Upper lobe of right lung (tissue), 1 donor: ENCODE measurements at regions not wholly inside any gene's neighbourhood (a gene's known extent, or its start where the extent isn't known, plus 50 kb on each side); places are given as distances from the start of the nearest gene placed in this dataset.
"Not testable (repeated sequence)": the region's sequence is repeated elsewhere in the genome, so short reads cannot be mapped to it uniquely, and the experiment has no call there.

ENCODE experiments used
- ATAC-seq: fragments of 200-7000 bp; cut with Tn5 transposase; one replicate; pipeline ENCODE4 v1.9.1; 2020; ENCODE audit warnings: mild to moderate bottlenecking, moderate library complexity
- DNase-seq: peaks from one replicate; pipeline ENCODE4 v3.0.0-alpha.2; 2020
- H3K27ac ChIP-seq: fragments of 200-600 bp; one replicate; pipeline ENCODE4 v1.8.0; 2022
- H3K27me3 ChIP-seq: fragments of 200-600 bp; one replicate; pipeline ENCODE4 v1.8.0; 2022; ENCODE audit warnings: mild to moderate bottlenecking
- H3K36me3 ChIP-seq: fragments of 200-600 bp; one replicate; pipeline ENCODE4 v1.8.0; 2022
- H3K4me1 ChIP-seq: fragments of 200-600 bp; one replicate; pipeline ENCODE4 v1.8.0; 2022
- H3K4me3 ChIP-seq: fragments of 200-600 bp; one replicate; pipeline ENCODE4 v1.8.0; 2022; ENCODE audit warnings: mild to moderate bottlenecking
- H3K9me3 ChIP-seq: fragments of 200-600 bp; one replicate; pipeline ENCODE4 v1.8.0; 2022
- CTCF ChIP-seq: fragments of 200-600 bp; IDR thresholded peaks from one replicate; pipeline ENCODE4 v1.8.0; 2022; ENCODE audit warnings: antibody characterized with exemption
- intact Hi-C: fragments of 100-400 bp; cut with DNase I; formaldehyde crosslinking; loops from one replicate; pipeline ENCODE4 v1.11.0; 2022
- donor health status: DM: no; HTN: yes; CAD: no; lungs with severe emphysema.

GRCh38 chr7:115289971-115290370, 368.1 kb downstream of the MDFIC start:
- no peaks in the 10 kb centered on the region for H3K4me1 ChIP-seq
- intact Hi-C loops: no loop called here
- no peaks in the 10 kb centered on the region for H3K36me3 ChIP-seq
- ATAC-seq (no peak), DNase-seq (no peak)
- TF ChIP-seq CTCF: no peak
- no peaks in the 10 kb centered on the region for H3K9me3 ChIP-seq
- no peaks in the 10 kb centered on the region for H3K27me3 ChIP-seq
- H3K4me3 ChIP-seq: no peak overlapping the region
- H3K27ac ChIP-seq: no peak overlapping the region

GRCh38 chr7:115276791-115277190, 354.9 kb downstream of the MDFIC start:
- H3K27ac ChIP-seq: no peak overlapping the region
- H3K4me1 ChIP-seq: no peaks in the 10 kb centered on the region
- ATAC-seq (no peak), DNase-seq (no peak)
- no peaks in the 10 kb centered on the region for H3K27me3 ChIP-seq
- no peak overlapping the region for H3K4me3 ChIP-seq
- H3K36me3 ChIP-seq: no peaks in the 10 kb centered on the region
- H3K9me3 ChIP-seq: peaks cover 5% of the 10 kb centered on the region
- intact Hi-C loops: no loop called here
- no peak for TF ChIP-seq CTCF

- ATAC-seq, H3K36me3 ChIP-seq, DNase-seq, H3K4me1 ChIP-seq, H3K4me3 ChIP-seq, H3K9me3 ChIP-seq, H3K27ac ChIP-seq, intact Hi-C loops, H3K27me3 ChIP-seq: not testable (repeated sequence)
Observed at GRCh38 chr7:115273855-115274254, 352.0 kb downstream of the MDFIC start.

DNA sequence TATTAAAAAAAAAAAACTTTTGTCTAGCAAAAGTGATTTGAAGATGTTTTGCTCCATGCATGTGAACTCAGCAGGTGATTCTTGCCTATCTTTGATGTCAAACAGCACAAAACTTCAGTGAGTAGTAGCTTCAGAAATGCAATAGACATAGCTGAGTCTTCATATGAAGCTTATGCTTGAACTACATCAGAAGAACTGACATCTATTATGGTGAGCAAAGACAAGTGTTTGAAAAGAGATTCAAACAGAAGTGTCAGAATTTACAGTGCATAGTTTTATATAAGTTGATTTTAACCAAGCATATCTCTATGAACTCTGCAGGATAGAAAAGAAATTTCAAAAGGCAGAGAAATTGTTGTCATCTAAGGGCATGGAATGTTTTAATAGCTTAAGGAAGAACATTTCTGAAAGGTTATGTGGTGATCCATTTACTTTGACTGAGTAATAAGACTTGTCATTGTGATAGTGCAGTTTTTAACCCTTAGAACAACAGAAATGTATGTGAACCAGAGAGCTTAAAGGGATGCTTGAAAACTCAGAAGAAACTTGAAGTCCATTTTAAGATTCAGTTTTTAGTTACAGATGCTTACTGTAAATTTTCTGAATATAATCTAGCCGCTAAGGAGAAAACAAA, 351.4 kb downstream of the MDFIC start:
- Histone ChIP-seq H3K4me3 (no peak overlapping the region), H3K27me3 (no peaks in the 10 kb centered on the region), H3K27ac (no peak overlapping the region), H3K9me3 (peaks cover 5% of the 10 kb centered on the region), H3K4me1 (no peaks in the 10 kb centered on the region), H3K36me3 (no peaks in the 10 kb centered on the region)
- intact Hi-C loops: no loop called here
- no peak for TF ChIP-seq CTCF
- DNase-seq (no peak), ATAC-seq (no peak)

DNA sequence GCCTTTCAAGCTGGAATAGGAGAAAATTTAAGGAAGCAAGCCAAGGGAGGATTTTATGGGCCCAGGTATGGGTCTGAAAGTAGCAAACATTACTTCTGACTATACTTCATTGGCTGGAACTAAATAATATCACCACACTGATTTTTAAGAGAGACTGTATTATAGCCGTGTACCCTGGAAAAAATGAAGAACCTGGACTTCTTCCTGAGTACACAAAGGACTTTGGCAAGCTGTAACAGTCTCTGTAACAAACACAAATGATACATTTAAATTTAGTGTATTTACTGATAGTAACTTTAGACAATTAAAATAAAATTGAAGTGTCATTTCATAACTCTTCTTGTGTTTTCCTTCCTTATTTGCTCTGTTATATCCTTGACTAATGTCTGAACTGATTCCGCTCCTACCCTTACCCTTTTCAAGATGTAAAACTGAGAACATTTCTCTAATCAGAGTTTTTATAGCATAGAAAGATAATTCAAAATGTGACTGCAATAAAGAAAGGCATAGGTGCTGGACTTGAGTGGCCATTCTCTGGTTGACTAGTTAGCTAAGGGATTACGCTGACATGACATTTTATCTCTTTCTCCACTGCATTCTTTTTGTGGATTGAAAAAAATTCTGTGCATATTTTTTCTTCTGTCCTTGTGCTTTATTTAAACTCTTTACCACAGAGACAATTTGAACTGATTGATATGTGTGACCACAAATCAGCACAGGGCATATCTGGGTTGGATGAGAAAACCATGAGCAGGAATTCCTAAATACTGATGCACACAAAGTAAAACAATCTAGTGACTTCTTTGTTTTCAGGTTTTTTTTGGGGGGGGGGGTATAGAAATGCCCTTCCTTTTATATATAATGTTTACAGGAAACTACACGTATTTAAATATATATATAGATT, 349.7 kb downstream of the MDFIC start:
- no peak overlapping the region for H3K27ac ChIP-seq
- no peaks in the 10 kb centered on the region for H3K9me3 ChIP-seq
- no peaks in the 10 kb centered on the region for H3K36me3 ChIP-seq
- no peaks in the 10 kb centered on the region for H3K4me1 ChIP-seq
- no peak overlapping the region for H3K4me3 ChIP-seq
- no peak for TF ChIP-seq CTCF
- ATAC-seq (no peak), DNase-seq (no peak)
- no peaks in the 10 kb centered on the region for H3K27me3 ChIP-seq
- intact Hi-C loops: no loop called here

DNA sequence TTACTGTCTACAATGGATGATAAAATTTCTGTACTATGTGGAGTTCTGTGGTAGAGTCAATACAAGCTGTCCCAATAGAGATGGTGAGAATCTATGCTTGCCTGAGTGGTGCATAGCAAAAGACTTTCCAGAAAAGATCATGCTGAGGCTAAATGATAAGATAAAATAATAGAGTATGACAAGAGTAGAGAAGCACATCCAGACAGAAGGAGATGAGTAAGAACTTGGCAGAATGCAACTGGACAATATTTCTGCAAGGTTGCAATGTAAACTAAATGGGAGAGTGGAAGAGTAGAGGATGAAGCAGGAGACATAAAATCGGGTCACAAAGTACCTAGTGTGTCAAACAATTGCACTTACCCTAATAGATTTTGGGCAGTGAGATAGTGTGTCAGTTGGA, 347.6 kb downstream of the MDFIC start:
- Histone ChIP-seq H3K27ac (no peak overlapping the region), H3K27me3 (no peaks in the 10 kb centered on the region), H3K36me3 (no peaks in the 10 kb centered on the region), H3K9me3 (no peaks in the 10 kb centered on the region), H3K4me3 (no peak overlapping the region), H3K4me1 (no peaks in the 10 kb centered on the region)
- ATAC-seq (no peak), DNase-seq (no peak)
- intact Hi-C loops: no loop called here
- TF ChIP-seq CTCF: no peak
